Caco-2 (cell line): ENCODE measurements at regions not wholly inside any gene's neighbourhood (a gene's known extent, or its start where the extent isn't known, plus 50 kb on each side); places are given as distances from the start of the nearest gene placed in this dataset.

Source experiments
- BruUV-seq: library from RNA; stranded (reverse); fragments of 400-500 nt; replicated peaks from 2 replicates; lab custom pipeline; 2021; lab: Mats Ljungman, UMichigan
- CTCF ChIA-PET: fragments of 300-600 bp; sonication (Branson Sonifier 250); formaldehyde crosslinking; loops from one replicate; lab custom pipeline; 2022; ENCODE audit warnings: antibody characterized with exemption; lab: Charles Lee
- POLR2A ChIA-PET: fragments of 300-600 bp; sonication (Branson Sonifier 250); formaldehyde crosslinking; loops from one replicate; lab custom pipeline; 2022; ENCODE audit warnings: antibody characterized with exemption; lab: Charles Lee
- DNase-seq, 2 experiments: peaks; one replicate each; pipeline versions ENCODE4 v3.0.0 to v3.0.0-alpha.2; 2020 to 2022
- H3K27me3 ChIP-seq: replicated peaks from 2 replicates; pipeline ENCODE4 v1.6.0; 2011; ENCODE audit warnings: low read length; ENCODE audit not compliant: control insufficient read depth, insufficient read depth
- H3K36me3 ChIP-seq: 2 replicates; pipeline ENCODE4 v1.5.1; 2011; ENCODE audit warnings: low read length; ENCODE audit not compliant: control insufficient read depth, insufficient read depth
- H3K4me1 ChIP-seq: fragments of 250-450 bp; sonication (Bioruptor Pico); 2 replicates; pipeline ENCODE4 v1.5.1; 2020; ENCODE audit warnings: mild to moderate bottlenecking
- H3K4me3 ChIP-seq: 2 replicates; pipeline ENCODE4 v1.5.1; 2011; ENCODE audit warnings: low read depth, mild to moderate bottlenecking, control low read depth, low read length
- H3K9me3 ChIP-seq: fragments of 250-450 bp; sonication (Bioruptor Pico); 2 replicates; pipeline ENCODE4 v1.5.1; 2020; ENCODE audit warnings: mild to moderate bottlenecking, moderate library complexity
- H3K27ac Mint-ChIP-seq: one replicate; pipeline ENCODE4 v1.8.0; 2022; ENCODE audit warnings: mixed read lengths; ENCODE audit not compliant: unreplicated experiment
- H3K27me3 Mint-ChIP-seq: one replicate; pipeline ENCODE4 v1.8.0; 2022; ENCODE audit warnings: mixed read lengths; ENCODE audit not compliant: insufficient read depth, unreplicated experiment
- H3K36me3 Mint-ChIP-seq: one replicate; pipeline ENCODE4 v1.8.0; 2022; ENCODE audit warnings: mild to moderate bottlenecking, mixed read lengths; ENCODE audit not compliant: insufficient read depth, unreplicated experiment
- H3K4me1 Mint-ChIP-seq: one replicate; pipeline ENCODE4 v1.8.0; 2022; ENCODE audit warnings: low read depth, mixed read lengths; ENCODE audit not compliant: unreplicated experiment
- H3K4me3 Mint-ChIP-seq: one replicate; pipeline ENCODE4 v1.8.0; 2022; ENCODE audit warnings: mild to moderate bottlenecking, moderate library complexity, mixed read lengths; ENCODE audit not compliant: unreplicated experiment
- H3K9me3 Mint-ChIP-seq: one replicate; pipeline ENCODE4 v1.8.0; 2022; ENCODE audit warnings: mixed read lengths; ENCODE audit not compliant: unreplicated experiment
- intact Hi-C: fragments of 100-400 bp; cut with micrococcal nuclease; formaldehyde crosslinking; loops from one replicate; pipeline ENCODE4 v1.10.0; 2022; ENCODE audit not compliant: unreplicated experiment
- TF ChIP-seq, protein P1 (sequence below), 2 experiments: fragments of 200-600 bp in 1 of 2; IDR thresholded peaks; 1 replicate in 1 of 2; 2 replicates in 1 of 2; pipeline versions ENCODE4 v1.5.1 to v1.8.0; 2011 to 2022; ENCODE audit warnings: antibody characterized with exemption in 1 of 2, control low read depth in 1 of 2, inconsistent platforms in 1 of 2, low read depth in 1 of 2, low read length in 1 of 2, mild to moderate bottlenecking in 1 of 2, moderate library complexity in 1 of 2; ENCODE audit not compliant: insufficient read depth in 1 of 2, severe bottlenecking in 1 of 2, unreplicated experiment in 1 of 2

DNA sequence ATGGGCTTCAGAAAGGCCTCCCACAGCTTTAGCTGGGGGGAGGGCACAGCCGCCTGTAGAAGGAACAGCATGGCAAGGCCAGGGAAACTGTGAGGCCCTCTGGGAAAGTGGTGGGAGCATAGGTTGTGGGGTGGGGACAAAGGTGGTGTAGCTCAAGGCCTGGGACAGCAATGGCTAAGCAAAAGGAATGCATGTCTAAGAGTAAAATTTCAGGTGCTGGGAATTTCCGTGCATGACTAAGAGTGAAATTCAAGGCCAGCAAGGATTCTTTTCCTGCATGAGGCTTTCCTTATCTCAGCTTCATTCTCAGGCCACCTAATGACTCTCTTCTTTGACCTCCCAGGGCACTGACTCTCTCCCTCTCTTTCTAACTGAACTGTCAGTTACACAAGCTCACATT is 86.5 kb upstream of the WNT4 start:
- Mint-ChIP-seq H3K36me3 (peaks cover 6% of the 10 kb centered on the region), H3K9me3 (no peaks in the 10 kb centered on the region), H3K4me1 (peaks cover 19% of the 10 kb centered on the region), H3K27ac (no peak overlapping the region), H3K4me3 (no peak overlapping the region), H3K27me3 (no peaks in the 10 kb centered on the region)
- intact Hi-C loops, result loop anchor here (5.0 to 10.0 kb wide), 2 partner anchors 48 to 185 kb away; no protein-coding TSS in a partner anchor
- TF ChIP-seq, protein P1, sequence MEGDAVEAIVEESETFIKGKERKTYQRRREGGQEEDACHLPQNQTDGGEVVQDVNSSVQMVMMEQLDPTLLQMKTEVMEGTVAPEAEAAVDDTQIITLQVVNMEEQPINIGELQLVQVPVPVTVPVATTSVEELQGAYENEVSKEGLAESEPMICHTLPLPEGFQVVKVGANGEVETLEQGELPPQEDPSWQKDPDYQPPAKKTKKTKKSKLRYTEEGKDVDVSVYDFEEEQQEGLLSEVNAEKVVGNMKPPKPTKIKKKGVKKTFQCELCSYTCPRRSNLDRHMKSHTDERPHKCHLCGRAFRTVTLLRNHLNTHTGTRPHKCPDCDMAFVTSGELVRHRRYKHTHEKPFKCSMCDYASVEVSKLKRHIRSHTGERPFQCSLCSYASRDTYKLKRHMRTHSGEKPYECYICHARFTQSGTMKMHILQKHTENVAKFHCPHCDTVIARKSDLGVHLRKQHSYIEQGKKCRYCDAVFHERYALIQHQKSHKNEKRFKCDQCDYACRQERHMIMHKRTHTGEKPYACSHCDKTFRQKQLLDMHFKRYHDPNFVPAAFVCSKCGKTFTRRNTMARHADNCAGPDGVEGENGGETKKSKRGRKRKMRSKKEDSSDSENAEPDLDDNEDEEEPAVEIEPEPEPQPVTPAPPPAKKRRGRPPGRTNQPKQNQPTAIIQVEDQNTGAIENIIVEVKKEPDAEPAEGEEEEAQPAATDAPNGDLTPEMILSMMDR (IDR thresholded peaks at IDR 0.05; ENCODE audit: insufficient read depth in 1 of 2, low read depth in 1 of 2, low read length in 1 of 2, severe bottlenecking in 1 of 2, unreplicated experiment in 1 of 2), result no peak
- Histone ChIP-seq H3K36me3 (no peaks in the 10 kb centered on the region), H3K4me3 (no peak overlapping the region), H3K9me3 (no peaks in the 10 kb centered on the region), H3K27me3 (no peaks in the 10 kb centered on the region; the same call in 1 of the 2 replicates), H3K4me1 (peaks cover 18% of the 10 kb centered on the region)
- POLR2A ChIA-PET, result no interaction called here
- no TSS peak for BruUV-seq
- CTCF ChIA-PET, result no interaction called here
- DNase-seq, result peak in 1 of 2 experiments; percentile 29

DNA sequence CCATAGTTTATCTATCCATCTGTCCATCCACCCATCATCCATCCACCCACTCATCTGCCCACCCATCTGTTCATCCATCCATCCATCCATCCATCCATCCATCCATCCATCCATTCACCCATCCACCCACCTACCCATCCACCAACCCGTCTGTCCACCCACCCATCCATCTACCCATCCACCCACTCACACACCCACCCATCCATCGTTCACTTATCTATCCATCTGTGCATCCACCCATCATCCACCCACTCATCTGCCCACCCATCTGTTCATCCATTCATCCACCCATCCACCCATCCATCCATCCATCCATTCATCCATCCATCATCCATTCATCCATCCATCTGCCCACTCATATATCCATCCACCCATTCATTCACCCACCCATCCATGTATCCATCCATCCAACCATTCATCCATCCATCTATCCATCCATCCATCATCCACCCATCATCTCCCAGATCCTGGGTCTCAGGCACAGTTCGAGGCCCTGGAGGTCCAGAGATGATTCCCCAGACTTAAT is 88.2 kb upstream of the WNT4 start:
- no peak overlapping the region for H3K27ac Mint-ChIP-seq
- no peaks in the 10 kb centered on the region for H3K27me3 Mint-ChIP-seq
- H3K36me3 ChIP-seq, result no peaks in the 10 kb centered on the region
- intact Hi-C loops, result no loop called here
- ChIA-PET CTCF (no interaction called here), POLR2A (no interaction called here)
- H3K4me3 ChIP-seq, result no peak overlapping the region
- peaks cover 6% of the 10 kb centered on the region for H3K36me3 Mint-ChIP-seq
- BruUV-seq, result no TSS peak
- TF ChIP-seq, protein P1 (IDR thresholded peaks at IDR 0.05; ENCODE audit: insufficient read depth in 1 of 2, low read depth in 1 of 2, low read length in 1 of 2, severe bottlenecking in 1 of 2, unreplicated experiment in 1 of 2), result no peak
- H3K4me1 ChIP-seq, result peaks cover 18% of the 10 kb centered on the region
- no peaks in the 10 kb centered on the region; the same call in 1 of the 2 replicates for H3K27me3 ChIP-seq
- H3K9me3 ChIP-seq, result no peaks in the 10 kb centered on the region
- no peaks in the 10 kb centered on the region for H3K9me3 Mint-ChIP-seq
- no peak for DNase-seq
- H3K4me1 Mint-ChIP-seq, result peaks cover 19% of the 10 kb centered on the region
- H3K4me3 Mint-ChIP-seq, result no peak overlapping the region

DNA sequence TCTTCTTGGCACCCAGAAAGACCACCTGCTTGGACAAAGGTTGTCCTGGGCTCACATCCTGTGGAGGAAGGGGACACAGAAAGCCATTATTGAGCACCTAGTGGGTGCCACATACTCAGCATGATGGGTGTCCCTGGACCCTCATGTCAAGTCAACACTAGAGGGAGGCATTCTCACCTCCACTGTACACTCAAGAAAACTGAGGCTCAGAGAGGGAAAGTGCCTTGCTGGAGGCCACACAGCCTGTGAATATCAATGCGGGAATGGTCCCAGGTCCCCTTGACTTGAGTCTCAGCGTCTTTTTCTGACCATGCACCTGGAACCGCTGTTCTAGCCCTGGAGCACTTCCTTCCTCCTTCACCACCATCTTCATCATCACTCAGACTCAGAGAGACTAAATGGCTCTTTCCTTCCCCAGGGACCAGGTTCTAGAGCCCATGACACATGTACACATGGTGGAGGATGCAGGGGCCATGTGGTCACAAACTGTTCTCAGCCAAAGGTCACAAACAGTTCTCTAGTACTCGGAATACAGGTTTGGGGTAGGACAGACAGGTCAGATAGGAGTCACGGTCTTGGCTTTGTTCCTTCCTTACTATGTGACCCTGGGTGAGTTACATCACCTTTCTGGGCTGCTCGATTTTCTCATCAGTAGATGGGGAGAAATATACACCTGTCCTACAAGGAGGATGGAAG is 89.2 kb upstream of the WNT4 start:
- Mint-ChIP-seq H3K4me3 (no peak overlapping the region), H3K4me1 (peaks cover 19% of the 10 kb centered on the region), H3K27me3 (no peaks in the 10 kb centered on the region), H3K27ac (no peak overlapping the region), H3K36me3 (peaks cover 5% of the 10 kb centered on the region), H3K9me3 (no peaks in the 10 kb centered on the region)
- CTCF ChIA-PET, result no interaction called here
- intact Hi-C loops, result no loop called here
- Histone ChIP-seq H3K4me1 (peaks cover 18% of the 10 kb centered on the region), H3K36me3 (no peaks in the 10 kb centered on the region), H3K9me3 (no peaks in the 10 kb centered on the region), H3K27me3 (no peaks in the 10 kb centered on the region; the same call in 1 of the 2 replicates), H3K4me3 (no peak overlapping the region)
- POLR2A ChIA-PET, result no interaction called here
- TF ChIP-seq, protein P1 (IDR thresholded peaks at IDR 0.05; ENCODE audit: insufficient read depth in 1 of 2, low read depth in 1 of 2, low read length in 1 of 2, severe bottlenecking in 1 of 2, unreplicated experiment in 1 of 2), result no peak
- no TSS peak for BruUV-seq
- no peak for DNase-seq
